ENCODE measurements at regions not wholly inside any gene's neighbourhood (a gene's known extent, or its start where the extent isn't known, plus 50 kb on each side); places are given as distances from the start of the nearest gene placed in this dataset.

- DNase-seq (ENCODE audit: low spot score), result no peak
Observed at GRCh38 chr2:65730186-65730585, 297.8 kb upstream of the SPRED2 start.

GRCh38 chr2:65729246-65729645, 296.8 kb upstream of the SPRED2 start:
- no peak for DNase-seq (ENCODE audit: low spot score)

- no peak for DNase-seq (ENCODE audit: low spot score)
Observed at GRCh38 chr2:65728477-65729180, 296.2 kb upstream of the SPRED2 start.

- DNase-seq (ENCODE audit: low spot score), result no peak
Observed at GRCh38 chr2:65727816-65728215, 295.4 kb upstream of the SPRED2 start.

- DNase-seq (ENCODE audit: low spot score), result no peak
Observed at GRCh38 chr2:65727381-65727780, 295.0 kb upstream of the SPRED2 start.

- no peak for DNase-seq (ENCODE audit: low spot score)
Observed at GRCh38 chr2:65724752-65725151, 292.4 kb upstream of the SPRED2 start.

GRCh38 chr2:65724336-65724735, 291.9 kb upstream of the SPRED2 start:
- DNase-seq (ENCODE audit: low spot score), result no peak

GRCh38 chr2:65722028-65722778, 289.8 kb upstream of the SPRED2 start:
- DNase-seq (ENCODE audit: low spot score), result no peak

DNA sequence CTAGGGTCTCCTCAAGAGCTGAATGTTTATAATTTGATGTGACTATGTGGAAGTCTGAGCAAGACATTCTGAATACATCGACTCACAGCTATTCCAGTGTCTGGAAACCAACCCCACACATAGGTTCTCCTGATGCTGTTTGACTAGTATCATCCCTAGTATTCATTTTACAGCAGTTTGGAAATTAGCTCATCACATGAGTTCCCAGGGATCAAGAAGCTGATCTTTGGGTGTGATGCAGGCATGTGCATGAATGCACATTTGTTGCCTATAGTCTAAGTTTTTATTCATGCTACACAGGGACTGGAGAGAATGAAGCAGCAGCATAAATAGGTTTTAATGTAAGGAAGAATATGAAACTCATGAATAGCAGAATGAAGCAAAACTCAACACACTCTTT, 284.3 kb upstream of the SPRED2 start:
- DNase-seq (ENCODE audit: low spot score), result no peak

- DNase-seq (ENCODE audit: low spot score), result no peak
Observed at GRCh38 chr2:65715323-65715722, 282.9 kb upstream of the SPRED2 start.

GRCh38 chr2:65714866-65715265, 282.5 kb upstream of the SPRED2 start:
- DNase-seq (ENCODE audit: low spot score), result no peak

GRCh38 chr2:65711863-65712262, 279.5 kb upstream of the SPRED2 start:
- no peak for DNase-seq (ENCODE audit: low spot score)

- no peak for DNase-seq (ENCODE audit: low spot score)
Observed at GRCh38 chr2:65710779-65711295, 278.4 kb upstream of the SPRED2 start.

- no peak for DNase-seq (ENCODE audit: low spot score)
Observed at GRCh38 chr2:65710356-65710755, 278.0 kb upstream of the SPRED2 start.

DNA sequence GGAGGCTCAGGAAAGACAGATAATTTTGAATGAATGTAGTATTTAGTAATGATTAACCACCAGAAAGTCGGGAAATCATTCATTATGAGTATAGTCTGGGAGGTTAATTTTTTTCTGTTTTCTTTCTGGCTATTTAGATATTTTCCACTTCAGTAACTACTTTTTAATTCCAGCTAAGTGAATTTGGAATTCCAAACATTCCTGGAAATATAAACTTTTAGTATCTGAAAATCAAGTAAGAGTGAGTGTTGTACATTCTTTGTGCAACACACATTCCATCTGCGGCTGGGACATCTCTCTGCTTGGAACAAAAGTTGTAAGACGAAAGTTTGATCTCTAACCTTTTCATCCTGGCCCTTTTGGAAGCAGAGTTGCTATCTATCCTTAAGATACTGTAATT, 275.7 kb upstream of the SPRED2 start:
- no peak for DNase-seq (ENCODE audit: low spot score)

DNA sequence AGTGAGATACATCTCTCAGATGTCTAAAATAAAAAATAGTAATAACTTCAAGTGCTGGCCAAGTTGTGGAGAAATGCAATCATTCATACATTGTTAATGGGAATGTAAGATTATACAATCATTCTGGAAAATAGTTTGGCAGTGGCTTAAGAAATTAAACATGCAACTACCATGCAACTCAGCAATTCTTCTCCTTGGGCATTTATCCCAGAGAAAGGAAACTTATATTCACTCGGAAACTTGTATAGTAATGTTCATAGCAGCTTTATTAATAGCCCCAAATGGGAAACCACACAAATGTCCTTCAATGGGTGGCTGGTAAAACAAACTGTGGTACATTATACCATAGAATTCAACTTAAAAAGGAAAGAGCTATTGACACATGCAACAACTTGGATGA, 274.0 kb upstream of the SPRED2 start:
- DNase-seq (ENCODE audit: low spot score), result no peak

DNA sequence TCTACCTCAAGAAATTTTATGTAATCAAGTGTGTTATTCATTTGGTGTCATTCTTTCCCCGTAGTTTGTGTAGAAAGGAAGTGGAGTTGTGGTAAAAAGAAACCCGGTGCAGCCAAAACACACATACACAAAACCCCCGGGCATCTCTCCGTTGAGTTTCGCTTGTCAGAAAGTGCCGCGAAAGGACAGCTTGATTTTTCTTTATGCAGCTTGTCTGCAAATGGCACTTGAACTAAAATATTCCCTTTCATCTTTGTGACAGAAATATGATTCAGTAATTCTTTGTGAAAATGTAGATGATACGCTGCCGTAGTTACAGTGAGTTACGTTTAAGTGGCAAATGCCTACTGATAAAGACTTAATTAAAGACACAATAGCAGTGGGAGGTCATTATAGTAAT, 268.8 kb upstream of the SPRED2 start:
- no peak for DNase-seq (ENCODE audit: low spot score)

DNA sequence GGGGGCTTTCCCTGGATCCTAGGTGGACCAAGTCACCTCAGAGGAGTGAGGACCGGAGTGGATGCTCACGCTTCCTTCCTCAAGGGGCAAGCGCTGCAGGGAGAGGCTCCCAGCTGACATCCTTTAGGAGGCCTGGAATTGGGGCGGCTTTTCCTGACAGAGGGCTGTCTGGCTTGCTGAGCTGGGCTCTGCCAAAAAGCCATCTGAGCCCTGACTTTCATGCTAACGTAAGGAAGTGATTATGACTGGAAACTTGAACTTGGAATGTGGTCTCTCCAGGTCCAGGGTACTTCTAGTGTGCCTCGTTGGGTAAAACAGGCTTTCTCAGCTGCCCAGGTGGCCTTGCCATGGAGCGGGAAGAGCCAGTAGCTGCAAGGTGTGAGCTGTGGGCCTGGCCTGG, 268.3 kb upstream of the SPRED2 start:
- DNase-seq (ENCODE audit: low spot score), result no peak

DNA sequence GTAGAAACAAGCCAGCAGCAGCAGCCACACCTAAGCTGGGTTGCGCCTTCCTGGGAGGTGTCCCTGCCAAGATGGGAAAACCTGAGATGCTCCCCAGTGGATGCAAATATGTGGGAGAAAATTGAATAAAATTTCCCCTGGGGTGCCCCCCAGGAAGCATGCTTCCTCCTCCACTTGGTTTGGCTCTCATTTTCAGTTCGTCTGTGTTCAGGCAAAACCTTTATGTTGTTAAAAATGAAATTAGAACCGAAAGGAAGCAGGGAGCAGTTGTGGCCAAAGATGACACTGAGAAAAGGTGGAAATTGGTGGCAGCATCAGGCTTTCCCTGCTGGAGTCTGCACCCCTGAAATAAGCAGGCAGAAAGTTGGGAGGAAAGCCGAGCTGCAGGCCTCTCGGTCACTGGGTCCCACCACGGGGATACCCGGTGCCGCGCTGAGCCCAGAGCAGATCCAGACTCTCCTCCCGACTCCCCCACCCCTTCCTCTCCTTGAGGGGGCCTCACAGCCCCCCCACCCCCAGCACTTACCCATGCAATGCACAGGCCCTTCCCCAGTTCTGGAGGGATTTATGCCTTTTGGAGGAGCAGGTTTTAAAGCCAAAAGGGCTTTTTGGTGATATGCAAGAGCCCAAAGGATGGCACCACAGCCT, 267.7 kb upstream of the SPRED2 start:
- DNase-seq (ENCODE audit: low spot score), result no peak

GRCh38 chr2:65691816-65692215, 259.4 kb upstream of the SPRED2 start:
- DNase-seq (ENCODE audit: low spot score), result no peak

DNA sequence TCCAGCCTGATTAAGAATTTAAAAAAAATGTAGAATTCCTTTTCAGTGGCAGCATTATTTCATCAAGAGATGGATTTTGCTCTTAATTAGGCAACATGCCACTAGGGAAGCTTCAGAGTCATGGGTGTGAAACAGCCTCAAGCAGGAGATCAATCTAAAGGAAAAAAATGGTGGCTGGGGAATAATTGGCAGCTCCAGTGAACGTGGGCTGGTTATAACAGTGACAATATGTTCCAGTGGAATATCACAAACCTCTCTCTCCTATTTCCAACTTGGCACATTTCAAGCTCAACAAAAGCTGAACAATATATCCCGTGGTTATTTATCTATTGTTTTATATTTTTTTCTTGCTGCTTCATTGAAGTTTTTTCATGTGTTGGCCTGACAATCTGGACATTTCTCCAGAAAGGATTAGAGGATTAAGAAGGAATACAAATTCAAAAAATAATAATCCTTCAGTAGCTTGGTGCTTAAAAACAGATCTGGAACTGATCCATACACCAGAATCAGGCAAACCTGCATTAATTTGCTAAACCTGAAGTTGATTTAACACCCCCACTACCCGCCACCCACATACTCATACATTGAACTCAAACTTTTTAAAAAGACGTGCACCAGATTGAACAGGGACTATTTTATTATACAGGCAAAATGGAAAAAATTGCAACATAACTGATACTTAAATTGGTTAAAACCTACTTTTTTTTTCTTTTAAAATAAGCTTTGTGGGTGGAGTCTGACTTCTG, 255.9 kb upstream of the SPRED2 start:
- no peak for DNase-seq (ENCODE audit: low spot score)

- DNase-seq (ENCODE audit: low spot score), result no peak
Observed at GRCh38 chr2:65687614-65688013, 255.2 kb upstream of the SPRED2 start.
